Peyer's patch (tissue), 4 donors: ENCODE measurements at regions not wholly inside any gene's neighbourhood (a gene's known extent, or its start where the extent isn't known, plus 50 kb on each side); places are given as distances from the start of the nearest gene placed in this dataset.

Source experiments
- POLR2A ChIP-seq, 2 donors: fragments of 450-650 bp; IDR thresholded peaks; one replicate each; pipeline ENCODE4 v1.5.1; 2017; ENCODE audit warnings: antibody characterized with exemption in 2 of 2, mild to moderate bottlenecking in 2 of 2, moderate library complexity in 2 of 2
- TF ChIP-seq, protein P1 (sequence below), 6 experiments: fragments of 450-650 bp in 4 of 6; fragments of 200-600 bp in 2 of 6; sonication (generic) in 1 of 6; IDR thresholded peaks; one replicate each; pipeline ENCODE4 v1.5.1; 2017 to 2019; ENCODE audit warnings: antibody characterized with exemption in 6 of 6, mild to moderate bottlenecking in 3 of 6, moderate library complexity in 1 of 6

DNA sequence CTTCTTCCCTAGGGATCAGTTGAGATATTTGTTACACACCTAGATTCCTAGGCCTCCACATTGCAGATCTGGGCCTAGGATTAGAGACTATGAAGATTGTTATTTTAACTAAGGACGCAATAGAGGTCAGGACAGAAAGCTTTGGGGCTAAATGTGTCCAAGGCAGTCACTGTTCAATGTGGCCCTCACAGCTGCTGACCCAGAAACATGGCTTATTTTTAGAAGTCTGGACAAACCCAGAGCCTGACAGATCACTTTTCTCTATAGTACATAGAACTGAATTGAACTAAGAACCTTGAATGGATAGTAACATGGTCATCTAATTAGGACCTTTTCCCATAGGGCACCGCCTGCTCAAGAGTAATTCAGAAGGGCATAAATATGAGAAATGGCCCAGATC, 146.6 kb upstream of the AUTS2 start:
- TF ChIP-seq, protein P1, sequence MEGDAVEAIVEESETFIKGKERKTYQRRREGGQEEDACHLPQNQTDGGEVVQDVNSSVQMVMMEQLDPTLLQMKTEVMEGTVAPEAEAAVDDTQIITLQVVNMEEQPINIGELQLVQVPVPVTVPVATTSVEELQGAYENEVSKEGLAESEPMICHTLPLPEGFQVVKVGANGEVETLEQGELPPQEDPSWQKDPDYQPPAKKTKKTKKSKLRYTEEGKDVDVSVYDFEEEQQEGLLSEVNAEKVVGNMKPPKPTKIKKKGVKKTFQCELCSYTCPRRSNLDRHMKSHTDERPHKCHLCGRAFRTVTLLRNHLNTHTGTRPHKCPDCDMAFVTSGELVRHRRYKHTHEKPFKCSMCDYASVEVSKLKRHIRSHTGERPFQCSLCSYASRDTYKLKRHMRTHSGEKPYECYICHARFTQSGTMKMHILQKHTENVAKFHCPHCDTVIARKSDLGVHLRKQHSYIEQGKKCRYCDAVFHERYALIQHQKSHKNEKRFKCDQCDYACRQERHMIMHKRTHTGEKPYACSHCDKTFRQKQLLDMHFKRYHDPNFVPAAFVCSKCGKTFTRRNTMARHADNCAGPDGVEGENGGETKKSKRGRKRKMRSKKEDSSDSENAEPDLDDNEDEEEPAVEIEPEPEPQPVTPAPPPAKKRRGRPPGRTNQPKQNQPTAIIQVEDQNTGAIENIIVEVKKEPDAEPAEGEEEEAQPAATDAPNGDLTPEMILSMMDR (IDR thresholded peaks at IDR 0.05) = no peak
- no peak for TF ChIP-seq POLR2A (IDR thresholded peaks at IDR 0.05)
